ENCODE measurements at regions not wholly inside any gene's neighbourhood (a gene's known extent, or its start where the extent isn't known, plus 50 kb on each side); places are given as distances from the start of the nearest gene placed in this dataset.

- H3K9me3 Mint-ChIP-seq, result no peaks in the 10 kb centered on the region
- peaks cover 1% of the 10 kb centered on the region; the same call in 1 of the 2 replicates for H3K27me3 Mint-ChIP-seq (ENCODE audit: low read depth)
- no peak for TF ChIP-seq CTCF (conservative IDR thresholded peaks at IDR 0.05)
Observed at GRCh38 chr5:72741805-72742204, 74.7 kb upstream of the TNPO1 start.

More at GRCh38 chr5:72741805-72742204, 74.7 kb upstream of the TNPO1 start:
- H2BK12ac ChIP-seq (ENCODE audit: insufficient read length, low read depth, low read length), result no peak overlapping the region
- H3K9me3 ChIP-seq (ENCODE audit: control insufficient read depth, low read depth, low read length), result no peaks in the 10 kb centered on the region
- no peak overlapping the region for H3K18ac ChIP-seq (ENCODE audit: insufficient read length, low read depth, low read length)
- H3K4ac ChIP-seq (ENCODE audit: low read depth, low read length), result no peak overlapping the region
- no peak for DNase-seq
- no peak overlapping the region for H2BK20ac ChIP-seq (ENCODE audit: low read depth, low read length, poor library complexity, severe bottlenecking)
- H3K23me2 ChIP-seq (ENCODE audit: insufficient read length, low read depth, low read length, poor library complexity, severe bottlenecking), result no peaks in the 10 kb centered on the region
- H4K91ac ChIP-seq (ENCODE audit: insufficient read length, low read depth, low read length), result no peak overlapping the region
- H3T11ph ChIP-seq (ENCODE audit: low read length), result no peak overlapping the region
- H3K23ac ChIP-seq (ENCODE audit: insufficient read length, low read depth, low read length), result no peak overlapping the region
- no peak overlapping the region for H3K56ac ChIP-seq (ENCODE audit: insufficient read length, low read depth, low read length)
- H3K14ac ChIP-seq (ENCODE audit: insufficient read depth, low read length), result no peak overlapping the region
- H3K27me3 ChIP-seq (ENCODE audit: insufficient read depth, low read length), result no peaks in the 10 kb centered on the region
- no peak overlapping the region for H4K5ac ChIP-seq (ENCODE audit: insufficient read length, low read depth, low read length)
- no peak overlapping the region for H3K27ac ChIP-seq (ENCODE audit: insufficient read length, low read depth, low read length)
- H2AK5ac ChIP-seq (ENCODE audit: insufficient read length, low read length), result no peak overlapping the region
- H3K79me1 ChIP-seq (ENCODE audit: insufficient read depth, low read depth, low read length, poor library complexity, severe bottlenecking), result no peaks in the 10 kb centered on the region
- H3K4me1 ChIP-seq (ENCODE audit: insufficient read depth, low read length), result 0 out of 2 replicates have a peak, but pooled peaks cover 2% of the 10 kb centered on the region
- no peaks in the 10 kb centered on the region for H3K79me2 ChIP-seq (ENCODE audit: insufficient read depth, low read length)
- Mint-ChIP-seq H3K4me3 (no peak overlapping the region), H3K36me3 (ENCODE audit: insufficient read depth in 1 of 3, low read depth in 3 of 3) (no peaks in the 10 kb centered on the region), H3K4me1 (no peaks in the 10 kb centered on the region), H3K27ac (no peak overlapping the region)
- no peak overlapping the region for H2BK120ac ChIP-seq (ENCODE audit: low read depth, low read length, poor library complexity, severe bottlenecking)
- no peaks in the 10 kb centered on the region for H4K20me1 ChIP-seq (ENCODE audit: control insufficient read depth, insufficient read depth, insufficient read length)
- no peak overlapping the region for H4K8ac ChIP-seq (replicated peaks; ENCODE audit: insufficient read length, low read depth, low read length)
- H2AFZ ChIP-seq (ENCODE audit: low read length), result no peak overlapping the region
- no peak overlapping the region for H3K9ac ChIP-seq (ENCODE audit: extremely low read depth, insufficient read length, low read length)
- no peak overlapping the region for H3K4me2 ChIP-seq (ENCODE audit: insufficient read depth, insufficient read length, low read length)
- no peak overlapping the region for H2BK15ac ChIP-seq (ENCODE audit: low read depth, low read length)
- no peak overlapping the region for H2BK5ac ChIP-seq (ENCODE audit: insufficient read length, low read length)

Measured in H9 (cell line).